HG03439 (cell line): ENCODE measurements at regions not wholly inside any gene's neighbourhood (a gene's known extent, or its start where the extent isn't known, plus 50 kb on each side); places are given as distances from the start of the nearest gene placed in this dataset.

ENCODE experiments used
- ATAC-seq: cut with Tn5 transposase; IDR thresholded peaks from one replicate; pipeline ENCODE4 v1.9.1; 2021; ENCODE audit warnings: mild to moderate bottlenecking, moderate library complexity; ENCODE audit not compliant: unreplicated experiment

DNA sequence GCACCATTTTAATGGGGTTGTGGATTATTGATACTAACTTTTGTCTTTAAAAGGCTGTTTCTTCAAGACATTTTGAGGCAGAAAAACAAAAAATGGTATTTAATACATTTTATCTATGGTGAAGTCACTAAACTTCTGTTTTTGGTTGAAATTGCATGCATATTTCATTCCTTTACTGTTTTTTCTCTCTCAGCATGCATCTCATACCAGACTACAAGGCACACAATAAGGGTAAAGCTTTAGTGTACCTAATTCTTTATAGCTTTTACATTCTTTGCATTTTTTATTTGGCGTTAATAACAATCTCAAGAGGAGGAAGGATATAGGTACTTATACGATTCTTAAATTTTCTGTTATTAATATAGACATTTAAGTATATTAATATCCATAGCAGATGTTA is 151.0 kb upstream of the DKK2 start:
- no peak for ATAC-seq

GRCh38 chr4:107183155-107183774 is 147.2 kb upstream of the DKK2 start:
- ATAC-seq, result peak; percentile 98

GRCh38 chr4:107182347-107182746 is 146.2 kb upstream of the DKK2 start:
- no peak for ATAC-seq

DNA sequence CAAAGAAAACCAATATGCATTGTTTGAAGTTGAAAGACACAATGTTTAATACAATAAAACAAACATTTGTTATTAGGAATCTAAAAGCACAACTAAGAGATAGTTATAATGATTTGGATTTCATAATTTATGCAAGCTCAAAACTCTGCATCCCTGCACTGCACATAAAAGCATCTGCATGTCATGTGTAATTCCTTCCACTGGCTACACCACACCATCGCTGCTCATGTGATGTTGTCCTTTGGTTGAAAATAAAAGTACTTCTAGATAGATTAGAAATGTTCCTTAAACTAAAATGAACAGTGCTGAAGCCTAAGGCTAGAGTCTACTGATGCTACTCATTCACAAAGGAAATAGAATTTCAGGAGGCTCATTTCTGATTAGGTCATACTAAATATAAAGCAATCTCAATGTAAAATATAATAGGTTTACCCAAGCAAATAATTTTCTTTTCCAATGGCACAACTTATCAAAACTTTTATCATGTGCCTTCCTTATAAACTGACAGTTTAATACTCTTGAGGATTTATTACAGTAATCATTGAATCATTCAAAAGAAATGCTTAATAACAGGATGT is 130.8 kb upstream of the DKK2 start:
- ATAC-seq, result no peak

DNA sequence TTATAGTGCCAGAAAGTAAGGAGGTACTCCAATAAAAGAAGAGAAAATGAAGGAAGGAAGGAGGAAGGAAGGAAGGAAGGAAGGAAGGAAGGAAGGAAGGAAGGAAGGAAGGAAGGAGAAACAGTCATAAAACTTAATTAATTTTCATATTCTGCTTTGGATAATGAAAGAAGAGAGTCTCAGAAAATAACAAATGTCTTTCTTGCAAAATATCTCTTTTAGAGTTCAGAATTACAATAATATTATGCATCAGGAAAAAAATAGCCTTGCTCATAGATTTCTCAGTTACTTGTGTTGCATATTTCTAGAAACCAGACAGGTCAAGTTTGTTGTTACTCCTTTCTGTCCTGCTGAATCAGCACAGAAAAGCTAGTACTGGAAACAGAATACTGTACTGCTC is 130.1 kb upstream of the DKK2 start:
- ATAC-seq, result no peak

GRCh38 chr4:107164962-107165475 is 128.9 kb upstream of the DKK2 start:
- ATAC-seq, result no peak

DNA sequence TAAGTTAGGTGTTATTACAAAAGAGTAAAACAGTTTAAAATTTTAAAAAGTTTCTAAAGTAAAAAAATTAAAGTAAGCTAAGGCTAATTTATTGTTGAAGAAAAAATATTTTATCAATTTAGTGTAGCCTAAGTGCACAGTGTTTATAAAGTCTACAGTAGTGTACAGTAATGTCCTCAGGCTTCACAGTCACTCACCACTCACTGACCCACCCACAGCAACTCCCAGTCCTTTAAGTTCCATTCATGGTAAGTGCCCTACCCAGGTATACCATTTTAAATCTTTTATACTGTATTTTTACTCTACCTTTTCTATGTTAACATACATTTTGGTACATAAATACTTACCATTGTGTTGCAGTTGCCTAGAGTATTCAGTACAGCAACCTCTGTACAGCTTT is 120.3 kb upstream of the DKK2 start:
- no peak for ATAC-seq

DNA sequence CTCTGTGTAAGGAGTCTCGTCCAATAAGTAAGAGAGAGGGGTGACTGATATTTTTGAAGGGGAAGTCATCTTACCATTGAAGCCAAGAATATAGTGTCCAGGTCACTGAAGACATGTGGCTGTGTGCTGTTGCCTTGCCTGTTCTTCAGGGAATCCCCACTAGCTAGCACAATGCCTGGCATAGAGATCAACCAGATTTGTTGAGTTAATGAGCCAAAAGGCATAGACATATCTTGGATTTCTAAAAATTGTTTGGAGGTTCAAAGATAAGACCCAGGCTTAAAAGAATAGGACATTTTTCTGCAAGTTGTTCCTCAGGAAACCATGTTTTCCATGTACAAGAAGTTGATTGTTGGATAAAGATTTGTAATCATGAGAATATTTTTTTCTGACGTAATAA is 119.3 kb upstream of the DKK2 start:
- ATAC-seq, result no peak

DNA sequence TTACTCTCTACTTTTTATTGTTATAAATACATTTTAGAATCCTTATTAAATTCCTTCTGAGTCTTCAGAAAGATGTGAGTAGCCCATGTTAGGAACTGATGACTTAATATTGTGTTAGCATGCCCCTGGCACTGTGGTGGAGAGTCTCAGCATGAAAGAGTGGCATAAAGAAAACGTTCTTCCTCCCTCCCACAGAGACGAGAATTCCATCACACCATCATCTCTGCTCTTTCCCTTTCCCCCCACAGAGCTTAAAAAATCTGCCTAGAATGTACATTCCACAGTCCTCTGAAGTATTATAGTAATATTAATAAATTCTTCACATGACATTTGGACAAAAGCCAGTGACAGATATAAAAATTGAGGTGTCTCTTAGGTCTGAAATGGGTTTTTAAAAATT is 117.8 kb upstream of the DKK2 start:
- no peak for ATAC-seq

- ATAC-seq, result no peak
Observed at GRCh38 chr4:107153228-107153627, 117.1 kb upstream of the DKK2 start.

DNA sequence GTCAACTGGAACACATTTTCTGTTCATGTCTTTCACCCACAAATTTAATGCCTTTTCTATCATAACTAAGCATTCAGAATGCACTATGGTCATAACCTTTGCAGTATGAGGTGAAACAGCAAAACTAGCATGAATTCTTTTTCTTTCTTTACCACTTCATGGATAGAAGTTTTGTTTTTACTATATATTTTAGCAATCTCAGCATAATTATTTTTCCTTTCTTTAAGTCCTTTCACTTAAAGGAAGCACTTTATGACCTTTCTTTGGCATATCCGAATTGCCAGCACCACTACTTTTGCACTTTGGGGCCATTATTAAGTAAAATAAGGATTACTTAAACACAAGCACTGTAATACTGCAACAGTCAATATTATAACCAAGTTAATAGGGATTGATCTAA is 115.1 kb upstream of the DKK2 start:
- ATAC-seq, result no peak

DNA sequence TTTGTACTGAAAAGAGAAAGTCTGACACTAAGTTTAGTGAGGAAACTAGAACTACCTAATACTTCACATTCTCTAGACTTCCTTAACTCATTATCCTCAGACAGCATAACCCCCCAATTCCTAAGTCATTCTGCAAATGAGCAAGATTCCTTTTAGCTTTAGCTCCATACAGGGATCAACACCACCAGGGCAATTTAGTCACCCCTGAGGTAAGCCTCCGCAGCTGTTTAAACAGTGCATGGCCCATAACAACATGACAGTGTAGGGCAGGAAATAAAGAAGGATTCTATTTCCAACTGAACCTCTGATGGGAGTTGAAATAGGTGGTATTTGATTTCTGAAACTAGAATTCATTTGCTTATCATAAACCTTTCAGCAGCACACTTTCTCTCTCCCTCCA is 112.8 kb upstream of the DKK2 start:
- no peak for ATAC-seq

DNA sequence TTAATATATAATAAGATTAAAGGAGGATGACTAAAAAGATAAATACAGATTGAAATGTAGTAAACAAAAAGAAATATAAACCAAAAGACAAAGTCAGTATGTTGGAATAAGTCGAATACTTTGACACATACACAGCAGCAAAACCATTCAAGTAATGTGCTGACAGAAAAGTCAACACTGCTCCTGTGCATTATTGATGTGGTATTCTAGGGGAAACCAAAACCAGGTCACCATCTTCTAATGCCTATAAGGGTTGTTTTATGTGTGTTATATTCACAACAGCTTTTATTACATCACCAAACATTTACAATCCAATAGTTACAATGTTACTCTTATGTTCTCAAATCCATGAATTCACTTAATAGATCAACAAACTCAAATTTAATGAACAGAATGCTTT is 111.8 kb upstream of the DKK2 start:
- no peak for ATAC-seq

- no peak for ATAC-seq
Observed at GRCh38 chr4:107138433-107138832, 102.3 kb upstream of the DKK2 start.

DNA sequence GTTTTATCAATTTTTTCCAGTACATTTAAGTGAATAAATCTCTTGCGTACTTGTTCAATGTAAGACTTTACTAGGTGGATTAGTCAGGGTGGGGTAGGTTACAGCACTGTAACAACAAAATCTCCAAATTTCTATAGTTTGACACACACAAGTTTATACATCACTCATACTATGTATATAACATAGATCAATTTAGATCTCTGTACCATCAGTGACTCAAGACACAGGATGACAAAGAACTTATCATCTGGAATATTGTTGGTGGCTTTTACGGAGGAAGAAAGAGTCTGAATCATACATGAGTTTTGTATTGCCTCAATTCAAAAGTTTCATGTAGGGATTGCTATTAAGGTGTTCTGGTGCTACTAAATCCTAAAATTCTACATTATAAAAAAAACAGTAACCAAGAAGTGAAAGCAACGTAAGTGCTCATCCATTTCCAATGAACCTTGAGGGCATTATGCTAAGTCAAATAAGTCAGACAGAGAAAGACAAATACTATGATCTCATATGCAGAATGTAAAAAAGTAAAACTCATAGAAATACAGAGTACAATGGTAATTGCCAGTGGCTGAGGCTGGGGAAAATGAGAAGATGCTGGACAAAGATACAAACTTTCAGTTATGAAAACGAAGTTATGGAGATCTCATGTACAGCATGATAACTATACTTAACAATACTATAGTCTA is 98.0 kb upstream of the DKK2 start:
- ATAC-seq, result no peak

- ATAC-seq, result no peak
Observed at GRCh38 chr4:107131295-107131694, 95.2 kb upstream of the DKK2 start.

GRCh38 chr4:107130157-107130556 is 94.0 kb upstream of the DKK2 start:
- ATAC-seq, result no peak

DNA sequence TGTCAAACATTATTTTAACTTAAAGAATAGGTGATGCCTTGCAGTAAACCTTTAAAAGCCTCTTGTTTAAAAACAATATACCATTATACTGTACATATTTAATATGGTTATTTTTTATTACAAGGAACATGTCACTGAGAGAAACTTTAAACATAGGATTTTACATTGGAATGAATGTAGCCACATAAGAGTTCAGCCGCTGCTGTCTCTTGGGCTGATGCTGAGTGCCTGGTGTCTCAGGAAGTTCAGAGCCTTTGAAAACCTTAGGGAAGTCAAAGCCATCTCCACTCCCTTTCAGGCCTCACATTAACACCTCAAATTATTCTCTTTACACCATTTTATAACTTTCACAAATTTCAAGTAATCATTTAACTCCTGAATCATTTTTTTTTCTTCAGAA is 93.5 kb upstream of the DKK2 start:
- ATAC-seq, result no peak

DNA sequence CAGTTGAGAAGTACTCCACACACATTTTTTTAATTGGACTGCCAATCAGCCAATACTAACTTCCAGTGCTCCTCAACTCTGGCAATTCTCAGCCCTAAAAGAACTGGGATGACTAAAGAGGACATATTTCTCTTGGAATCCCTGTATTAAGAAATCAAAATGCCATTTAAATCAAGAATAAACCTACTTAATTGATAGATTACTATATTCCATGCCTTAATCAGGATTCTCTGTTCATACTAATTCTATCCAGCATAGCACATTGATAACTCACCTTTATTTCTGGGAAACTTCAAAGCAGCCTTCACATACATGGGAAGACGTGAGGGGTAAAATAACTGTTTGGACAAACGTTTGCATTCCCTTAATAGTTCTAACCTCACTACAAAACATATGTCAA is 93.0 kb upstream of the DKK2 start:
- ATAC-seq, result no peak

GRCh38 chr4:107128116-107128515 is 92.0 kb upstream of the DKK2 start:
- ATAC-seq, result no peak

DNA sequence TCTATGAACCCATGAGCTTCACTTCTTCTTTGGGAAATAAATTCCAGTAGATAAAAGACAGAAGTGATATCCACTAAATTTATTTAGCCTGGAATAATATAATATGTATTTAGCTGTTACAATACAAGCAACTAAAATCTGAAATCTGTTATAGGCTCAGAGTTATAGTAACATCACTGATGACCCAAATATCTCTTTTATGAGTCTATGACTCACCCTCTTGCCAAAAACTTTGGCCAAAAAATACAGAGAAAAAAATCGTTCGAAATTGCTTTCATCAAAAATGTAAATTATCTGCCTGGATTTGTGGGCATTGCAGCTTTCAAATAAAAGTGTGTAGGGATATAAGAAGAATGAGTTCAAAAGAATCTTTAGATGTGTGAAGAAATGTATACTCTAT is 89.4 kb upstream of the DKK2 start:
- ATAC-seq, result no peak

DNA sequence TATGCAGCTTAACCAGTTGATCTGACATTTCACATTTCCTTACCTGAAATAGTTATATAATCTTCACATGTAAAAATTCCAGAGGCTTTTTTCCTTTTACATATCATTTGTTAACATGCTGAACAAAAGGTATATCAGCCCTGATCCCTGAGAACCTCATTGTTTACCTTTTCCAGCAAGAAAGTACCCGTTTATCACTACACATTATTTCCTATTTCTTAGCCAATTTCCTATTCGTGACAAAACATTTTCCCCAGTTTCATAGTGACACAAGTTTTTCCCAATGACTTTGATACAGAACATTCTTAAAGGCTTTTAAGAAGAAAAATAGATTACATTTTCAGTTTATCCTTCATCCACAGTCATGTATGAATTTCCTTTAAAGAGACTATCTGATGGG is 86.6 kb upstream of the DKK2 start:
- ATAC-seq, result no peak
